Esophagus squamous epithelium (tissue), 5 donors: ENCODE measurements at regions not wholly inside any gene's neighbourhood (a gene's known extent, or its start where the extent isn't known, plus 50 kb on each side); places are given as distances from the start of the nearest gene placed in this dataset.

Experiments
- DNase-seq: peaks from one replicate; lab custom pipeline; 2025; lab: John Stamatoyannopoulos, UW
- H3K27ac ChIP-seq, 4 donors: fragments of 200-600 bp; sonication (generic); one replicate each; pipeline ENCODE4 v1.5.1; 2016 to 2019; ENCODE audit warnings: mild to moderate bottlenecking in 1 of 4
- H3K27me3 ChIP-seq, 4 donors: fragments of 200-600 bp; sonication (generic); 1 replicate in 3 of 4; 2 replicates in 1 of 4; pipeline versions ENCODE4 v1.5.1 to v1.6.0; 2017 to 2021; ENCODE audit warnings: antibody characterized with exemption in 1 of 4
- H3K36me3 ChIP-seq, 3 donors: fragments of 200-600 bp; sonication (generic); one replicate each; pipeline ENCODE4 v1.5.1; 2016 to 2019
- H3K4me1 ChIP-seq, 3 donors: fragments of 200-600 bp; sonication (generic); one replicate each; pipeline ENCODE4 v1.5.1; 2017 to 2019
- H3K4me3 ChIP-seq, 4 donors: fragments of 200-600 bp; sonication (generic); 1 replicate in 3 of 4; 2 replicates in 1 of 4; pipeline ENCODE4 v1.5.1; 2016 to 2019; ENCODE audit warnings: mild to moderate bottlenecking in 2 of 4, moderate library complexity in 1 of 4
- H3K9me3 ChIP-seq, 3 donors: fragments of 200-600 bp; sonication (generic); one replicate each; pipeline ENCODE4 v1.5.1; 2016 to 2019
- CTCF ChIP-seq, 6 experiments: fragments of 450-650 bp in 4 of 6; fragments of 200-600 bp in 2 of 6; sonication (generic) in 2 of 6; IDR thresholded peaks; one replicate each; pipeline ENCODE4 v1.5.1; 2016 to 2019; ENCODE audit warnings: antibody characterized with exemption in 6 of 6, mild to moderate bottlenecking in 4 of 6, moderate library complexity in 4 of 6
- POLR2A ChIP-seq, 4 donors: fragments of 450-650 bp; IDR thresholded peaks; one replicate each; pipeline ENCODE4 v1.6.1; 2017; ENCODE audit warnings: antibody characterized with exemption in 4 of 4, mild to moderate bottlenecking in 4 of 4, moderate library complexity in 3 of 4
- WGBS, 2 donors: methylation state at CpG; one replicate each; pipeline ENCODE4 v1.1.5; 2018; 5-methylcytosine and 5-hydroxymethylcytosine counted together
- intact Hi-C: fragments of 100-400 bp; cut with DNase I; formaldehyde crosslinking; loops from one replicate; pipeline ENCODE4 v1.15.0; 2022
- donor health status: DM: yes; HTN: yes; CAD: no.

GRCh38 chr1:101290922-101291561 is 54.2 kb downstream of the S1PR1 start:
- no peak for DNase-seq
- TF ChIP-seq POLR2A (IDR thresholded peaks at IDR 0.05) (no peak), CTCF (IDR thresholded peaks at IDR 0.05) (no peak)
- H3K36me3 ChIP-seq, result no peaks in the 10 kb centered on the region
- peak overlapping the region in 1 of 4 donors; percentile 9 for H3K27ac ChIP-seq
- H3K27me3 ChIP-seq, result peaks cover 0 to 6% (median 0%) of the 10 kb centered on the region in 4 donors
- WGBS, 2 donors, result 57 to 66% methylated on average over 3 of the region's 3 CpGs
- intact Hi-C loops, result no loop called here
- no peak overlapping the region for H3K4me3 ChIP-seq
- no peaks in the 10 kb centered on the region for H3K9me3 ChIP-seq
- peaks cover 0 to 16% (median 3%) of the 10 kb centered on the region in 3 donors for H3K4me1 ChIP-seq

GRCh38 chr1:101291562-101292380 is 55.0 kb downstream of the S1PR1 start:
- H3K4me1 ChIP-seq, result peaks cover 0 to 16% (median 3%) of the 10 kb centered on the region in 3 donors
- no peak for DNase-seq
- intact Hi-C loops, result no loop called here
- H3K9me3 ChIP-seq, result no peaks in the 10 kb centered on the region
- H3K36me3 ChIP-seq, result no peaks in the 10 kb centered on the region
- peak overlapping the region in 1 of 4 donors; percentile 9 for H3K27ac ChIP-seq
- 39 to 41% methylated on average over 4 of the region's 4 CpGs for WGBS, 2 donors
- no peak overlapping the region for H3K4me3 ChIP-seq
- H3K27me3 ChIP-seq, result peaks cover 0 to 6% (median 0%) of the 10 kb centered on the region in 4 donors
- no peak for TF ChIP-seq POLR2A (IDR thresholded peaks at IDR 0.05)
- no peak for TF ChIP-seq CTCF (IDR thresholded peaks at IDR 0.05)

- no peaks in the 10 kb centered on the region for H3K36me3 ChIP-seq
- TF ChIP-seq CTCF (IDR thresholded peaks at IDR 0.05) (no peak), POLR2A (IDR thresholded peaks at IDR 0.05) (no peak)
- WGBS, 2 donors, result 59 to 62% methylated on average over 4 of the region's 4 CpGs
- peaks cover 0 to 6% (median 0%) of the 10 kb centered on the region in 4 donors for H3K27me3 ChIP-seq
- no peaks in the 10 kb centered on the region for H3K9me3 ChIP-seq
- no peak overlapping the region for H3K4me3 ChIP-seq
- no peak for DNase-seq
- no peak overlapping the region for H3K27ac ChIP-seq
- H3K4me1 ChIP-seq, result peaks cover 0 to 11% (median 3%) of the 10 kb centered on the region in 3 donors
- intact Hi-C loops, result no loop called here
Observed at GRCh38 chr1:101293461-101294051, 56.7 kb downstream of the S1PR1 start.

DNA sequence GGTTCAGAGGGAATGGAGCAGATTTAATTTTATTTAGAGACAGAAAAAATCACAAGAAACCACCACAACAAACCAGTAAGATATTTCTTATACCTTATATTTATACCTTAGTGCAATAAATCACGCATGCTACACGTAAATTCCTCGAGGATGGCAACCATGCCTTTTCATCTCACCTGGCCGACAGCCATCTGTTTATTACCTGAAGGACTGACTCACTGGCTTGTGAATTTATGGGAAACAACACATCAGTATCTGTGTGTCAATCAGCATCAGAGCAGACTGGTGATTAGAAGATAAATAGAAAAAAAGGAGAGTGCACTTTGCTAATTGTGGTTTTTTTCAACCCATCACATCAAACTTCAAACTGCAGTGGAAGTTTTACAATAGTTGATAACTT is 58.4 kb downstream of the S1PR1 start:
- intact Hi-C loops, result no loop called here
- no peaks in the 10 kb centered on the region for H3K9me3 ChIP-seq
- no peak for DNase-seq
- H3K27me3 ChIP-seq, result peaks cover 0 to 6% (median 0%) of the 10 kb centered on the region in 4 donors
- no peak overlapping the region for H3K27ac ChIP-seq
- no peaks in the 10 kb centered on the region for H3K36me3 ChIP-seq
- peaks cover 0 to 9% (median 3%) of the 10 kb centered on the region in 3 donors for H3K4me1 ChIP-seq
- no peak overlapping the region for H3K4me3 ChIP-seq
- WGBS, 2 donors, result 59 to 65% methylated on average over 4 of the region's 4 CpGs
- TF ChIP-seq POLR2A (IDR thresholded peaks at IDR 0.05) (no peak), CTCF (IDR thresholded peaks at IDR 0.05) (no peak)

GRCh38 chr1:101298663-101299062 is 61.8 kb downstream of the S1PR1 start:
- DNase-seq, result no peak
- TF ChIP-seq POLR2A (IDR thresholded peaks at IDR 0.05), result no peak
- no peak for TF ChIP-seq CTCF (IDR thresholded peaks at IDR 0.05)
- Histone ChIP-seq H3K9me3 (no peaks in the 10 kb centered on the region), H3K36me3 (no peaks in the 10 kb centered on the region), H3K4me3 (no peak overlapping the region), H3K4me1 (no peaks in the 10 kb centered on the region), H3K27ac (peak overlapping the region in 2 of 4 donors; percentile 7 to 14), H3K27me3 (no peaks in the 10 kb centered on the region)
- WGBS, 2 donors, result 62 to 66% methylated on average over 3 of the region's 3 CpGs
- intact Hi-C loops, result no loop called here
